Natural killer cell (primary cell): ENCODE measurements at regions not wholly inside any gene's neighbourhood (a gene's known extent, or its start where the extent isn't known, plus 50 kb on each side); places are given as distances from the start of the nearest gene placed in this dataset.
"Not testable (repeated sequence)": the region's sequence is repeated elsewhere in the genome, so short reads cannot be mapped to it uniquely, and the experiment has no call there.

ENCODE experiments used
- ATAC-seq, 3 donors: fragments of 150-1000 bp in 2 of 3; fragments of 200-7000 bp in 1 of 3; cut with Tn5 transposase; 1 replicate in 1 of 3; 2 replicates in 2 of 3; pipeline ENCODE4 v1.10.0; 2021; ENCODE audit warnings: mild to moderate bottlenecking in 2 of 3, moderate library complexity in 2 of 3
- DNase-seq, 2 donors: peaks; one replicate each; pipeline versions ENCODE4 v3.0.0 to v3.0.0-alpha.2; 2013 to 2021; ENCODE audit warnings: mixed read lengths in 1 of 2
- H3K27ac ChIP-seq: one replicate; pipeline ENCODE4 v1.5.1; 2013; ENCODE audit warnings: mild to moderate bottlenecking, low read length
- H3K27me3 ChIP-seq: one replicate; pipeline ENCODE4 v1.6.1; 2013; ENCODE audit warnings: low read length; ENCODE audit not compliant: control insufficient read depth, insufficient read depth
- H3K36me3 ChIP-seq: one replicate; pipeline ENCODE4 v1.6.1; 2013; ENCODE audit warnings: low read length; ENCODE audit not compliant: control insufficient read depth, insufficient read depth
- H3K4me1 ChIP-seq: one replicate; pipeline ENCODE4 v1.6.1; 2013; ENCODE audit warnings: low read length; ENCODE audit not compliant: control insufficient read depth, insufficient read depth
- H3K4me3 ChIP-seq: one replicate; pipeline ENCODE4 v1.5.1; 2013; ENCODE audit warnings: low read length
- H3K9me3 ChIP-seq: one replicate; pipeline ENCODE4 v1.6.1; 2013; ENCODE audit warnings: low read length; ENCODE audit not compliant: control insufficient read depth, insufficient read depth
- H3K27ac Mint-ChIP-seq, 2 donors: one replicate each; pipeline ENCODE4 v1.8.0; 2022; ENCODE audit warnings: mild to moderate bottlenecking in 2 of 2, mixed read lengths in 2 of 2, moderate library complexity in 1 of 2
- H3K27me3 Mint-ChIP-seq, 2 donors: one replicate each; pipeline ENCODE4 v1.8.0; 2022; ENCODE audit warnings: low read depth in 2 of 2, mixed read lengths in 2 of 2
- H3K36me3 Mint-ChIP-seq: one replicate; pipeline ENCODE4 v1.8.0; 2022; ENCODE audit warnings: mixed read lengths
- H3K4me1 Mint-ChIP-seq, 2 donors: one replicate each; pipeline ENCODE4 v1.8.0; 2022; ENCODE audit warnings: mixed read lengths in 2 of 2
- H3K4me3 Mint-ChIP-seq: one replicate; pipeline ENCODE4 v1.8.0; 2022; ENCODE audit warnings: mild to moderate bottlenecking, moderate library complexity, mixed read lengths
- H3K9me3 Mint-ChIP-seq, 2 donors: one replicate each; pipeline ENCODE4 v1.8.0; 2022; ENCODE audit warnings: mixed read lengths in 2 of 2
- CTCF ChIP-seq: fragments of 200-600 bp; IDR thresholded peaks from one replicate; pipeline ENCODE4 v1.8.0; 2022; ENCODE audit warnings: antibody characterized with exemption
- WGBS: methylation state at CpG from one replicate; pipeline ENCODE4 v1.1.7; 2013; ENCODE audit warnings: missing lambda C conversion rate; ENCODE audit not compliant: insufficient coverage; 5-methylcytosine and 5-hydroxymethylcytosine counted together
- intact Hi-C: fragments of 100-400 bp; cut with micrococcal nuclease; formaldehyde crosslinking; loops from one replicate; pipeline ENCODE4 v1.14.2; 2022

GRCh38 chr4:45437381-45437780, 686.5 kb downstream of the GABRG1 start:
- WGBS = no CpG with 5 or more reads among the region's 1 CpG
- Histone ChIP-seq H3K4me3 (no peak overlapping the region), H3K9me3 (no peaks in the 10 kb centered on the region), H3K27me3 (no peaks in the 10 kb centered on the region), H3K36me3 (no peaks in the 10 kb centered on the region), H3K27ac (no peak overlapping the region), H3K4me1 (no peaks in the 10 kb centered on the region)
- H3K27me3 Mint-ChIP-seq = no peaks in the 10 kb centered on the region
- H3K4me1 Mint-ChIP-seq = no peaks in the 10 kb centered on the region
- intact Hi-C loops = no loop called here
- H3K27ac Mint-ChIP-seq = no peak overlapping the region
- ATAC-seq (no peak), DNase-seq (no peak)
- H3K36me3 Mint-ChIP-seq = no peaks in the 10 kb centered on the region
- no peak overlapping the region for H3K4me3 Mint-ChIP-seq
- TF ChIP-seq CTCF = no peak
- H3K9me3 Mint-ChIP-seq = peaks cover 2 to 4% of the 10 kb centered on the region in 2 donors

- no peak overlapping the region for H3K27ac Mint-ChIP-seq
- WGBS = no CpG with 5 or more reads among the region's 1 CpG
- Histone ChIP-seq H3K27ac (no peak overlapping the region), H3K4me3 (no peak overlapping the region), H3K36me3 (no peaks in the 10 kb centered on the region), H3K9me3 (peaks cover 8% of the 10 kb centered on the region), H3K27me3 (no peaks in the 10 kb centered on the region), H3K4me1 (no peaks in the 10 kb centered on the region)
- no peak for ATAC-seq
- H3K4me1 Mint-ChIP-seq = no peaks in the 10 kb centered on the region
- peaks cover 7 to 21% of the 10 kb centered on the region in 2 donors for H3K9me3 Mint-ChIP-seq
- no peaks in the 10 kb centered on the region for H3K36me3 Mint-ChIP-seq
- TF ChIP-seq CTCF = no peak
- intact Hi-C loops = no loop called here
- DNase-seq = no peak
- no peaks in the 10 kb centered on the region for H3K27me3 Mint-ChIP-seq
- no peak overlapping the region for H3K4me3 Mint-ChIP-seq
Measured at GRCh38 chr4:45425135-45425534, 698.7 kb downstream of the GABRG1 start.

- no peak overlapping the region for H3K27ac Mint-ChIP-seq
- H3K4me3 Mint-ChIP-seq = no peak overlapping the region
- 71% methylated on average over 3 of the region's 3 CpGs for WGBS
- Histone ChIP-seq H3K36me3 (no peaks in the 10 kb centered on the region), H3K4me1 (no peaks in the 10 kb centered on the region), H3K4me3 (no peak overlapping the region), H3K27ac (no peak overlapping the region), H3K27me3 (no peaks in the 10 kb centered on the region), H3K9me3 (peaks cover 8% of the 10 kb centered on the region)
- no peak for TF ChIP-seq CTCF
- H3K27me3 Mint-ChIP-seq = no peaks in the 10 kb centered on the region
- intact Hi-C loops = no loop called here
- no peaks in the 10 kb centered on the region for H3K36me3 Mint-ChIP-seq
- H3K4me1 Mint-ChIP-seq = no peaks in the 10 kb centered on the region
- H3K9me3 Mint-ChIP-seq = peaks cover 7 to 21% of the 10 kb centered on the region in 2 donors
- DNase-seq (no peak), ATAC-seq (no peak)
Measured at GRCh38 chr4:45423896-45424295, 697.5 kb upstream of the GNPDA2 start.

- intact Hi-C loops, H3K36me3 ChIP-seq, H3K27ac ChIP-seq, H3K36me3 Mint-ChIP-seq, H3K4me1 ChIP-seq, H3K27me3 Mint-ChIP-seq, ATAC-seq, H3K27ac Mint-ChIP-seq, H3K4me3 ChIP-seq, H3K4me3 Mint-ChIP-seq, H3K4me1 Mint-ChIP-seq, DNase-seq, H3K9me3 ChIP-seq, H3K27me3 ChIP-seq: not testable (repeated sequence)
- WGBS = 96% methylated on average over 21 of the region's 21 CpGs
- H3K9me3 Mint-ChIP-seq = peaks cover 4 to 23% of the 10 kb centered on the region in 2 donors
Measured at GRCh38 chr4:45420091-45420674, 693.8 kb upstream of the GNPDA2 start.
